Body of pancreas (tissue), 4 donors: ENCODE measurements at regions not wholly inside any gene's neighbourhood (a gene's known extent, or its start where the extent isn't known, plus 50 kb on each side); places are given as distances from the start of the nearest gene placed in this dataset.

Experiments
- ATAC-seq: fragments of 150-250 bp; one replicate; pipeline ENCODE4 v1.9.1; 2016
- DNase-seq, 4 donors: peaks; one replicate each; pipeline ENCODE4 v3.0.0-alpha.2; 2019
- H3K27ac ChIP-seq, 4 donors: fragments of 200-600 bp; sonication (generic); 1 replicate in 3 of 4; 2 replicates in 1 of 4; pipeline versions ENCODE4 v1.5.1 to v1.6.1; 2016 to 2019; ENCODE audit warnings: mild to moderate bottlenecking in 1 of 4, mixed read lengths in 1 of 4, moderate library complexity in 1 of 4
- H3K27me3 ChIP-seq, 2 donors: fragments of 200-600 bp; sonication (generic); one replicate each; pipeline ENCODE4 v1.6.0; 2016; ENCODE audit warnings: mild to moderate bottlenecking in 1 of 2
- H3K36me3 ChIP-seq, 2 donors: fragments of 200-600 bp; sonication (generic); replicated peaks in 1 of 2; 2 replicates each; pipeline ENCODE4 v1.5.1; 2016; ENCODE audit warnings: low read depth in 2 of 2; ENCODE audit not compliant: insufficient read depth in 1 of 2
- H3K4me1 ChIP-seq: fragments of 200-600 bp; sonication (generic); one replicate; pipeline ENCODE4 v1.6.0; 2016
- H3K4me3 ChIP-seq, 2 donors: fragments of 200-600 bp; sonication (generic); 1 replicate in 1 of 2; 2 replicates in 1 of 2; pipeline ENCODE4 v1.5.1; 2016 to 2019
- H3K9me3 ChIP-seq, 3 donors: fragments of 200-600 bp; sonication (generic); 1 replicate in 2 of 3; 2 replicates in 1 of 3; pipeline ENCODE4 v1.5.1; 2016
- CTCF ChIP-seq, 7 experiments: fragments of 450-650 bp in 4 of 7; fragments of 200-600 bp in 3 of 7; sonication (generic) in 3 of 7; IDR thresholded peaks; one replicate each; pipeline ENCODE4 v1.5.1; 2016 to 2019; ENCODE audit warnings: antibody characterized with exemption in 7 of 7
- POLR2A ChIP-seq, 3 donors: fragments of 450-650 bp; IDR thresholded peaks; one replicate each; pipeline ENCODE4 v1.6.1; 2016; ENCODE audit warnings: antibody characterized with exemption in 3 of 3, mild to moderate bottlenecking in 2 of 3
- WGBS, 2 donors: methylation state at CpG; one replicate each; pipeline ENCODE4 v1.1.5; 2017; 5-methylcytosine and 5-hydroxymethylcytosine counted together
- intact Hi-C: fragments of 100-400 bp; cut with DNase I; formaldehyde crosslinking; loops from one replicate; pipeline ENCODE4 v1.15.1; 2023

GRCh38 chr14:98114122-98114895 is 1157.7 kb downstream of the BCL11B start:
- no peaks in the 10 kb centered on the region for H3K36me3 ChIP-seq

GRCh38 chr14:98114946-98115345 is 1157.1 kb downstream of the BCL11B start:
- Histone ChIP-seq H3K36me3 (no peaks in the 10 kb centered on the region), H3K9me3 (no peaks in the 10 kb centered on the region), H3K27me3 (no peaks in the 10 kb centered on the region), H3K4me1 (no peaks in the 10 kb centered on the region), H3K27ac (no peak overlapping the region), H3K4me3 (no peak overlapping the region)
- intact Hi-C loops = no loop called here
- no peak for ATAC-seq
- no peak for DNase-seq
- TF ChIP-seq CTCF (IDR thresholded peaks at IDR 0.05) = no peak
- TF ChIP-seq POLR2A (IDR thresholded peaks at IDR 0.05) = no peak
- WGBS, 2 donors = 69 to 75% methylated on average over 1 of the region's 1 CpG

More at GRCh38 chr14:98114122-98114895, 1157.7 kb downstream of the BCL11B start:
- Histone ChIP-seq H3K27ac (no peak overlapping the region), H3K4me1 (no peaks in the 10 kb centered on the region), H3K4me3 (no peak overlapping the region), H3K9me3 (no peaks in the 10 kb centered on the region), H3K27me3 (no peaks in the 10 kb centered on the region)
- TF ChIP-seq POLR2A (IDR thresholded peaks at IDR 0.05) (no peak), CTCF (IDR thresholded peaks at IDR 0.05) (no peak)
- intact Hi-C loops = no loop called here
- DNase-seq = no peak
- WGBS, 2 donors = 27 to 29% methylated on average over 3 of the region's 3 CpGs
- ATAC-seq = no peak

- DNase-seq (no peak), ATAC-seq (no peak)
- Histone ChIP-seq H3K36me3 (no peaks in the 10 kb centered on the region), H3K9me3 (no peaks in the 10 kb centered on the region), H3K4me3 (no peak overlapping the region), H3K27ac (no peak overlapping the region), H3K4me1 (no peaks in the 10 kb centered on the region), H3K27me3 (no peaks in the 10 kb centered on the region)
- TF ChIP-seq CTCF (IDR thresholded peaks at IDR 0.05) (no peak), POLR2A (IDR thresholded peaks at IDR 0.05) (no peak)
- intact Hi-C loops = no loop called here
These were observed 1153.2 kb downstream of the BCL11B start for GRCh38 chr14:98118749-98119148.

GRCh38 chr14:98119739-98120138 is 1152.3 kb downstream of the BCL11B start:
- no peaks in the 10 kb centered on the region for H3K27me3 ChIP-seq
- intact Hi-C loops = no loop called here
- no peaks in the 10 kb centered on the region for H3K9me3 ChIP-seq
- H3K4me1 ChIP-seq = no peaks in the 10 kb centered on the region
- no peak overlapping the region for H3K27ac ChIP-seq
- ATAC-seq (no peak), DNase-seq (no peak)
- TF ChIP-seq POLR2A (IDR thresholded peaks at IDR 0.05) = no peak
- no peak for TF ChIP-seq CTCF (IDR thresholded peaks at IDR 0.05)
- WGBS, 2 donors = 88 to 90% methylated on average over 4 of the region's 4 CpGs
- H3K36me3 ChIP-seq = no peaks in the 10 kb centered on the region
- no peak overlapping the region for H3K4me3 ChIP-seq
